ENCODE measurements at regions not wholly inside any gene's neighbourhood (a gene's known extent, or its start where the extent isn't known, plus 50 kb on each side); places are given as distances from the start of the nearest gene placed in this dataset.

- DNase-seq: no peak
Observed at GRCh38 chr10:84997870-84998269, 669.5 kb downstream of the CCSER2 start.

GRCh38 chr10:84999929-85000328 is 671.5 kb downstream of the CCSER2 start:
- no peaks in the 10 kb centered on the region for H3K36me3 ChIP-seq
- H3K27ac ChIP-seq: no peak overlapping the region
- intact Hi-C loops (cut with DNase I; ENCODE audit: low total_unique reads) (no loop called here), in situ Hi-C loops (cut with MboI; ENCODE audit: low sequenced_read_pairs in 4 of 4) (no loop called here)
- DNase-seq (no peak), ATAC-seq (no peak)
- no peak overlapping the region for H3K4me3 ChIP-seq
- H3K4me1 ChIP-seq: no peaks in the 10 kb centered on the region
- TF ChIP-seq CTCF (IDR thresholded peaks at IDR 0.05 in 4 of 5, conservative IDR thresholded peaks at IDR 0.05 in 1 of 5) (no peak), POLR2A (IDR thresholded peaks at IDR 0.05) (no peak)
- H3K9me3 ChIP-seq: no peaks in the 10 kb centered on the region
- no peaks in the 10 kb centered on the region for H3K27me3 ChIP-seq

More at GRCh38 chr10:84997870-84998269, 669.5 kb downstream of the CCSER2 start:
- Histone ChIP-seq H3K4me1 (no peaks in the 10 kb centered on the region), H3K27me3 (no peaks in the 10 kb centered on the region), H3K9me3 (no peaks in the 10 kb centered on the region), H3K4me3 (no peak overlapping the region), H3K27ac (no peak overlapping the region), H3K36me3 (no peaks in the 10 kb centered on the region)
- intact Hi-C loops (cut with DNase I; ENCODE audit: low total_unique reads): no loop called here
- in situ Hi-C loops (cut with MboI; ENCODE audit: low sequenced_read_pairs in 4 of 4): no loop called here
- TF ChIP-seq POLR2A (IDR thresholded peaks at IDR 0.05) (no peak), CTCF (IDR thresholded peaks at IDR 0.05 in 4 of 5, conservative IDR thresholded peaks at IDR 0.05 in 1 of 5) (no peak)
- no peak for ATAC-seq

- H3K4me1 ChIP-seq: no peaks in the 10 kb centered on the region
- no peaks in the 10 kb centered on the region for H3K36me3 ChIP-seq
- no peak overlapping the region for H3K27ac ChIP-seq
- DNase-seq (no peak), ATAC-seq (no peak)
- intact Hi-C loops (cut with DNase I; ENCODE audit: low total_unique reads) (no loop called here), in situ Hi-C loops (cut with MboI; ENCODE audit: low sequenced_read_pairs in 4 of 4) (no loop called here)
- TF ChIP-seq CTCF (IDR thresholded peaks at IDR 0.05 in 4 of 5, conservative IDR thresholded peaks at IDR 0.05 in 1 of 5) (no peak), POLR2A (IDR thresholded peaks at IDR 0.05) (no peak)
- no peaks in the 10 kb centered on the region for H3K27me3 ChIP-seq
- no peaks in the 10 kb centered on the region for H3K9me3 ChIP-seq
- H3K4me3 ChIP-seq: no peak overlapping the region
Observed at GRCh38 chr10:85003083-85003482, 674.7 kb downstream of the CCSER2 start.

- intact Hi-C loops (cut with DNase I; ENCODE audit: low total_unique reads) (no loop called here), in situ Hi-C loops (cut with MboI; ENCODE audit: low sequenced_read_pairs in 4 of 4) (no loop called here)
- no peak overlapping the region for H3K4me3 ChIP-seq
- H3K36me3 ChIP-seq: no peaks in the 10 kb centered on the region
- H3K27me3 ChIP-seq: no peaks in the 10 kb centered on the region
- no peak overlapping the region for H3K27ac ChIP-seq
- TF ChIP-seq CTCF (IDR thresholded peaks at IDR 0.05 in 4 of 5, conservative IDR thresholded peaks at IDR 0.05 in 1 of 5) (no peak), POLR2A (IDR thresholded peaks at IDR 0.05) (no peak)
- H3K9me3 ChIP-seq: no peaks in the 10 kb centered on the region
- H3K4me1 ChIP-seq: no peaks in the 10 kb centered on the region
- DNase-seq (no peak), ATAC-seq (no peak)
Observed at GRCh38 chr10:85008488-85009184, 680.2 kb downstream of the CCSER2 start.

GRCh38 chr10:85012305-85012704 is 683.9 kb downstream of the CCSER2 start:
- H3K27ac ChIP-seq: no peak overlapping the region
- no peaks in the 10 kb centered on the region for H3K36me3 ChIP-seq
- H3K27me3 ChIP-seq: no peaks in the 10 kb centered on the region
- TF ChIP-seq CTCF (IDR thresholded peaks at IDR 0.05 in 4 of 5, conservative IDR thresholded peaks at IDR 0.05 in 1 of 5) (no peak), POLR2A (IDR thresholded peaks at IDR 0.05) (no peak)
- H3K4me1 ChIP-seq: no peaks in the 10 kb centered on the region
- DNase-seq (no peak), ATAC-seq (no peak)
- in situ Hi-C loops (cut with MboI; ENCODE audit: low sequenced_read_pairs in 4 of 4): no loop called here
- no peaks in the 10 kb centered on the region for H3K9me3 ChIP-seq
- no peak overlapping the region for H3K4me3 ChIP-seq
- intact Hi-C loops (cut with DNase I; ENCODE audit: low total_unique reads): no loop called here
